ENCODE measurements at regions not wholly inside any gene's neighbourhood (a gene's known extent, or its start where the extent isn't known, plus 50 kb on each side); places are given as distances from the start of the nearest gene placed in this dataset.

DNA sequence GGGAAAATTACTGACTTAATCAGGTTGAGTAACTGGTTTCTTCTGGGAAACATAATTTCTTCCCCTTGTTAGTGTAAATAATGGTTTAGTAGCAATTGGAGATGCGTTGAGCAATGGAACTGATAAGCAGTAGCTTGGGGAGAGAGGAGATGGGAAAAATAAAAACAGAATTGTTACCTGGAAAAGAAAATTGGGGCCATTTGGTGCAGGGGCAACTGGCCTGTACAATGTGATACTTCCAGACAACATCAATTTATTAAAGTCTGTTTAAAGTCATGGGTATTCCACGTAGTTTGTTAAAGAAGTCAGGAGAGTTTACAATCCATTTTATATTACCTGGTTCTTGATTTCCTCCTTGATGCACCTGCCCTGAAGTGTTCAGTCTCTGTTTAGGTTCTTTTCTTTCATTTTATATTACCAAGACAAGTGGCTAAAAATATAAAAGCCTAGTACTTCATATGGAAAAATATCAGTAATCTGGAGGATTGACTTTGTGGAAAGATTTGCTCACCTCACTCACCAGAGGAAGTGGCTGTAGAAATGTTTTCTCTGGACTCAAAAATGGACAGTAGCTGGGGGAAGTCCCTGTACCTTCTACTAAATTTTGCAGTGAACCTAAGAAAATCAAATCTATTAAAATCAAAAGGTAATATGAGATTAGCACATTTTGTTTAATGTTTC lies 161.0 kb downstream of the DDX1 start:
- Histone ChIP-seq H3K9me3 (peaks cover 0 to 4% (median 0%) of the 10 kb centered on the region in 8 donors), H3K27ac (no peak overlapping the region), H3K36me3 (no peaks in the 10 kb centered on the region), H3K27me3 (replicated peaks in 1 of 7) (peaks cover 0 to 2% (median 0%) of the 10 kb centered on the region in 7 donors), H3K4me1 (peaks cover 0 to 4% (median 0%) of the 10 kb centered on the region in 6 donors), H3K4me3 (no peak overlapping the region)
- 82 to 94% (median 92%) methylated on average over 2 of the region's 2 CpGs for WGBS, 5 donors
- intact Hi-C loops (cut with DNase I; ENCODE audit: low total_unique reads): no loop called here
- no peak for DNase-seq
- TF ChIP-seq POLR2A (IDR thresholded peaks at IDR 0.05): no peak
- TF ChIP-seq POLR2AphosphoS5 (IDR thresholded peaks at IDR 0.05): no peak
- TF ChIP-seq, protein P1, sequence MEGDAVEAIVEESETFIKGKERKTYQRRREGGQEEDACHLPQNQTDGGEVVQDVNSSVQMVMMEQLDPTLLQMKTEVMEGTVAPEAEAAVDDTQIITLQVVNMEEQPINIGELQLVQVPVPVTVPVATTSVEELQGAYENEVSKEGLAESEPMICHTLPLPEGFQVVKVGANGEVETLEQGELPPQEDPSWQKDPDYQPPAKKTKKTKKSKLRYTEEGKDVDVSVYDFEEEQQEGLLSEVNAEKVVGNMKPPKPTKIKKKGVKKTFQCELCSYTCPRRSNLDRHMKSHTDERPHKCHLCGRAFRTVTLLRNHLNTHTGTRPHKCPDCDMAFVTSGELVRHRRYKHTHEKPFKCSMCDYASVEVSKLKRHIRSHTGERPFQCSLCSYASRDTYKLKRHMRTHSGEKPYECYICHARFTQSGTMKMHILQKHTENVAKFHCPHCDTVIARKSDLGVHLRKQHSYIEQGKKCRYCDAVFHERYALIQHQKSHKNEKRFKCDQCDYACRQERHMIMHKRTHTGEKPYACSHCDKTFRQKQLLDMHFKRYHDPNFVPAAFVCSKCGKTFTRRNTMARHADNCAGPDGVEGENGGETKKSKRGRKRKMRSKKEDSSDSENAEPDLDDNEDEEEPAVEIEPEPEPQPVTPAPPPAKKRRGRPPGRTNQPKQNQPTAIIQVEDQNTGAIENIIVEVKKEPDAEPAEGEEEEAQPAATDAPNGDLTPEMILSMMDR (IDR thresholded peaks at IDR 0.05 in 8 of 11, conservative IDR thresholded peaks at IDR 0.05 in 3 of 11): no peak

DNA sequence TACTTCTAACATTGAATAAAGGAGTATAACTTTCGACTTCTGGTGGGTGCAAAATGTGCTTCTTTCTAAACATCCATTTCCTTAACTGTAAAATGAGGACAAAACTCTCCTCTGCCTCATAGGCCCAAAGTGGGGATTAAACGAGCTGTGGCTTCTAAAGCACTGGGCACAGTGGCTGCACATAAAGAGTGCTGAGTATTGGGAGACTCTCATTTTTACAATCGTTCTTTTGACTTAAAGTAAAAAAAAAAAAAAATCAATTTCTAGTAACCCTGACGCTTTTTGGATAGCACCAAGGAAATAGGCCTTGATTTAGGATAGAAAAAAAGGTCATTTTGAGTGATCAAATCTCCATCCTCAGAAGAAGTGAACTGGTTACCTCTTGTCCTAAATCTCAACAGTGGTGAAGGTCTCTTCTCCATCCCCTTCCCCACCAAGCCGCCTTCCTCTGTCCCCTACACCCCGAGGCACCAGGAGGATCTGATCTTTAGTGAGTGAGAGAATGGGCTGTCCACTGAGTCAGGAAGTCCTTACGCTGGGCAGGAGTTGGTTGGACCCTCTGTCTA lies 161.6 kb downstream of the DDX1 start:
- intact Hi-C loops (cut with DNase I; ENCODE audit: low total_unique reads): no loop called here
- peaks cover 0 to 4% (median 0%) of the 10 kb centered on the region in 6 donors for H3K4me1 ChIP-seq
- WGBS, 5 donors: 72 to 87% (median 76%) methylated on average over 7 of the region's 7 CpGs
- no peak overlapping the region for H3K27ac ChIP-seq
- H3K9me3 ChIP-seq: peaks cover 0 to 4% (median 0%) of the 10 kb centered on the region in 8 donors
- no peak overlapping the region for H3K4me3 ChIP-seq
- H3K27me3 ChIP-seq (replicated peaks in 1 of 7): no peaks in the 10 kb centered on the region
- no peak for DNase-seq
- no peaks in the 10 kb centered on the region for H3K36me3 ChIP-seq
- no peak for TF ChIP-seq POLR2AphosphoS5 (IDR thresholded peaks at IDR 0.05)
- no peak for TF ChIP-seq POLR2A (IDR thresholded peaks at IDR 0.05)
- TF ChIP-seq, protein P1 (IDR thresholded peaks at IDR 0.05 in 8 of 11, conservative IDR thresholded peaks at IDR 0.05 in 3 of 11): no peak

DNA sequence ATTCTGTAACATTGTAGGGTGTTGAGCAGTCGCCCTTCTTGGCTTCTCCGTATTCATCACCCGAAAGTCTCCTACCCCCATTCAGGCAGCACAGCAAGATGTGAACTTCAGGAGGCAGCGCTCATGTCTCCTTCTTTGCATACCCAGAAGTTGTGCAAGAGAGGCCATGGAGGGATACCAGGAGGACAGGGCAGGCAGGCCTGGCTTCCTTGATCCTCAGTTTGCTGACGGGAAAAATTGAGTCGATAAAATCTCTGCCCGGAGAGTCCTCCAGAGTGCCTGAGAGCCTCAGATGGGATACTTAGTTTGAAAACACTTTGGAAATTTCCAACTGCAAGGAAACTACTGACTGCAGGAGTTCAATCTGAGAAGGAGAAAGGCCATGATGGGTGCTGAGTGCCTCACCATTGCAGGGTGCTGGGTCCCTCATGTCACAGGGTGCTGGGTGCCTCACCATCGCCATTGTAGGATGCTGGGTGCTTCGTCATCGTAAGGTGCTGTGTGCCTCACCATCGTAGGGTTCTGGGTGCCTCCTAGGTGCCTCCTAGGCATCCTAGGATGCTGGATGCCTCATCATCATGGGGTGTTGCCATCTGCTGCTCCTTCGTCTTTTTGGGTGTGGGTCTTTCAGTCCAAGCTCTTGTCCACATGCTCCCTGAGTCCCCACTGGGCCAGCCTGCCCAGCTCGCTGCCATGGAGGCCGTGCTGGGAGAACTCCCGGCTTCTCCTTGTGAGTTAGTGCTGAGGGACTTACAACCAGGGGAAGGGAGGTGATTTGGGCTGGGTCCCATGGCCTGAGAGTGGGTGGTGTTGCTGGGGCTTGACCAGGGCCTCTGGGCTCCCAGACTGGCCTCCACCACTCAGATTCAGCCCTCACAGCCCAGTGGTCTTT lies 162.4 kb downstream of the DDX1 start:
- 87 to 97% (median 92%) methylated on average over 14 to 15 of the region's 15 CpGs for WGBS, 5 donors
- Histone ChIP-seq H3K4me1 (peaks cover 0 to 4% (median 0%) of the 10 kb centered on the region in 6 donors), H3K4me3 (no peak overlapping the region), H3K27ac (no peak overlapping the region), H3K27me3 (replicated peaks in 1 of 7) (no peaks in the 10 kb centered on the region), H3K36me3 (no peaks in the 10 kb centered on the region), H3K9me3 (peaks cover 0 to 4% (median 0%) of the 10 kb centered on the region in 8 donors)
- intact Hi-C loops (cut with DNase I; ENCODE audit: low total_unique reads): no loop called here
- no peak for DNase-seq
- TF ChIP-seq, protein P1 (IDR thresholded peaks at IDR 0.05 in 8 of 11, conservative IDR thresholded peaks at IDR 0.05 in 3 of 11): no peak
- TF ChIP-seq POLR2A (IDR thresholded peaks at IDR 0.05): no peak
- TF ChIP-seq POLR2AphosphoS5 (IDR thresholded peaks at IDR 0.05): no peak

Data from spleen (tissue), 11 donors.